Ishikawa (cell line): ENCODE measurements at regions not wholly inside any gene's neighbourhood (a gene's known extent, or its start where the extent isn't known, plus 50 kb on each side); places are given as distances from the start of the nearest gene placed in this dataset.

Source experiments
- CEBPB ChIP-seq: IDR thresholded peaks from 2 replicates; pipeline ENCODE4 v1.6.1; 2012
- EP300 ChIP-seq: IDR thresholded peaks from 2 replicates; pipeline ENCODE4 v1.6.1; 2012; ENCODE audit warnings: borderline replicate concordance
- FOXM1 ChIP-seq: IDR thresholded peaks from 2 replicates; pipeline ENCODE4 v1.6.1; 2012; ENCODE audit warnings: low read depth, borderline replicate concordance
- RAD21 ChIP-seq: IDR thresholded peaks from 2 replicates; pipeline ENCODE4 v1.6.1; 2012; ENCODE audit warnings: low read depth
- TAF1 ChIP-seq: IDR thresholded peaks from 2 replicates; pipeline ENCODE4 v1.6.1; 2012; ENCODE audit warnings: low read depth, mild to moderate bottlenecking
- TEAD4 ChIP-seq: IDR thresholded peaks from 2 replicates; pipeline ENCODE4 v1.6.1; 2012
- YY1 ChIP-seq: IDR thresholded peaks from 2 replicates; pipeline ENCODE4 v1.6.1; 2012; ENCODE audit warnings: low read depth
- TF ChIP-seq, protein P1 (sequence below): IDR thresholded peaks from 2 replicates; pipeline ENCODE4 v1.6.1; 2012
- TF ChIP-seq, protein P2 (sequence below): IDR thresholded peaks from 2 replicates; pipeline ENCODE4 v1.6.1; 2012; ENCODE audit warnings: low read depth, mild to moderate bottlenecking
- TF ChIP-seq, protein P3 (sequence below): IDR thresholded peaks from 2 replicates; pipeline ENCODE4 v1.6.1; 2012

DNA sequence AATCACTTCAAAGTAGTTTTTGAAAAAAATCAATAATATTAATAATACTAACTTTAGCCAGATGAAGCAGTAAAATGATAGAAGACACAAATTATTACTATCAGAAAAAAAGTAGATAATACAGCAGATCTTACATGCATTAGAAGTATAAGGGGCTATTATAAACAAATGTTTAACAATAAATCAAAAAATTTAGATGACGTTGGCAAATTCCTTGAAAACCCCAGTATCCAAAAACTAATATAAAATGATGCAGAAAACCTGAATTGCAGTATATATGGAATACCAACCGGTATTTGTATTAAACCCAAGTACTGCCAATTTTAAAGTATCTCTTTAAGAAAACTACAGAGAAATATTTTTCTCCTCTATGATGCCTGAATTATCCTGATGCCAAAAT, 573.3 kb upstream of the CTNND2 start:
- TF ChIP-seq, protein P1, sequence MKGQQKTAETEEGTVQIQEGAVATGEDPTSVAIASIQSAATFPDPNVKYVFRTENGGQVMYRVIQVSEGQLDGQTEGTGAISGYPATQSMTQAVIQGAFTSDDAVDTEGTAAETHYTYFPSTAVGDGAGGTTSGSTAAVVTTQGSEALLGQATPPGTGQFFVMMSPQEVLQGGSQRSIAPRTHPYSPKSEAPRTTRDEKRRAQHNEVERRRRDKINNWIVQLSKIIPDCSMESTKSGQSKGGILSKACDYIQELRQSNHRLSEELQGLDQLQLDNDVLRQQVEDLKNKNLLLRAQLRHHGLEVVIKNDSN, result no peak
- TF ChIP-seq TAF1 (no peak), EP300 (no peak), YY1 (no peak), TEAD4 (no peak), RAD21 (no peak), FOXM1 (no peak), CEBPB (no peak)
- TF ChIP-seq, protein P2, sequence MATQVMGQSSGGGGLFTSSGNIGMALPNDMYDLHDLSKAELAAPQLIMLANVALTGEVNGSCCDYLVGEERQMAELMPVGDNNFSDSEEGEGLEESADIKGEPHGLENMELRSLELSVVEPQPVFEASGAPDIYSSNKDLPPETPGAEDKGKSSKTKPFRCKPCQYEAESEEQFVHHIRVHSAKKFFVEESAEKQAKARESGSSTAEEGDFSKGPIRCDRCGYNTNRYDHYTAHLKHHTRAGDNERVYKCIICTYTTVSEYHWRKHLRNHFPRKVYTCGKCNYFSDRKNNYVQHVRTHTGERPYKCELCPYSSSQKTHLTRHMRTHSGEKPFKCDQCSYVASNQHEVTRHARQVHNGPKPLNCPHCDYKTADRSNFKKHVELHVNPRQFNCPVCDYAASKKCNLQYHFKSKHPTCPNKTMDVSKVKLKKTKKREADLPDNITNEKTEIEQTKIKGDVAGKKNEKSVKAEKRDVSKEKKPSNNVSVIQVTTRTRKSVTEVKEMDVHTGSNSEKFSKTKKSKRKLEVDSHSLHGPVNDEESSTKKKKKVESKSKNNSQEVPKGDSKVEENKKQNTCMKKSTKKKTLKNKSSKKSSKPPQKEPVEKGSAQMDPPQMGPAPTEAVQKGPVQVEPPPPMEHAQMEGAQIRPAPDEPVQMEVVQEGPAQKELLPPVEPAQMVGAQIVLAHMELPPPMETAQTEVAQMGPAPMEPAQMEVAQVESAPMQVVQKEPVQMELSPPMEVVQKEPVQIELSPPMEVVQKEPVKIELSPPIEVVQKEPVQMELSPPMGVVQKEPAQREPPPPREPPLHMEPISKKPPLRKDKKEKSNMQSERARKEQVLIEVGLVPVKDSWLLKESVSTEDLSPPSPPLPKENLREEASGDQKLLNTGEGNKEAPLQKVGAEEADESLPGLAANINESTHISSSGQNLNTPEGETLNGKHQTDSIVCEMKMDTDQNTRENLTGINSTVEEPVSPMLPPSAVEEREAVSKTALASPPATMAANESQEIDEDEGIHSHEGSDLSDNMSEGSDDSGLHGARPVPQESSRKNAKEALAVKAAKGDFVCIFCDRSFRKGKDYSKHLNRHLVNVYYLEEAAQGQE, result no peak
- TF ChIP-seq, protein P3, sequence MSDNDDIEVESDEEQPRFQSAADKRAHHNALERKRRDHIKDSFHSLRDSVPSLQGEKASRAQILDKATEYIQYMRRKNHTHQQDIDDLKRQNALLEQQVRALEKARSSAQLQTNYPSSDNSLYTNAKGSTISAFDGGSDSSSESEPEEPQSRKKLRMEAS, result no peak
